ENCODE measurements at regions not wholly inside any gene's neighbourhood (a gene's known extent, or its start where the extent isn't known, plus 50 kb on each side); places are given as distances from the start of the nearest gene placed in this dataset.

- 0 to 69% (median 53%) methylated on average over 1 to 2 of the region's 2 CpGs; no CpG with 5 or more reads in 4 of the 10 experiments for WGBS, 10 experiments
- Histone ChIP-seq H3K4me3 (no peak overlapping the region), H3K27ac (no peak overlapping the region), H3K4me1 (replicated peaks in 1 of 2) (no peaks in the 10 kb centered on the region)
- in situ Hi-C loops (cut with MboI; ENCODE audit: low pct_unique_long_range_greater_than_20kb in 2 of 9, low sequenced_read_pairs in 9 of 9, unreplicated experiment in 9 of 9), result no loop called here
- peak in 6 of 8 experiments; percentile 33 to 87 (median 59) for ATAC-seq (replicated peaks in 6 of 8)
These were observed 189.7 kb upstream of the IL12A start for GRCh38 chr3:159798951-159799350.

GRCh38 chr3:159800434-159801155, 188.0 kb upstream of the IL12A start:
- WGBS, 10 experiments, result 5 to 83% (median 60%) methylated on average over 2 to 6 of the region's 6 CpGs; no CpG with 5 or more reads in 1 of the 10 experiments
- Histone ChIP-seq H3K4me1 (replicated peaks in 1 of 2) (no peaks in the 10 kb centered on the region), H3K27ac (no peak overlapping the region), H3K4me3 (no peak overlapping the region)
- in situ Hi-C loops (cut with MboI; ENCODE audit: low pct_unique_long_range_greater_than_20kb in 2 of 9, low sequenced_read_pairs in 9 of 9, unreplicated experiment in 9 of 9), result loop anchor here in 7 of 9 experiments (10.0 to 25.0 kb wide), 5 partner anchors 186 to 963 kb away; no protein-coding TSS in a partner anchor
- no peak for ATAC-seq (replicated peaks in 6 of 8)

GRCh38 chr3:159802864-159803263, 185.8 kb upstream of the IL12A start:
- in situ Hi-C loops (cut with MboI; ENCODE audit: low pct_unique_long_range_greater_than_20kb in 2 of 9, low sequenced_read_pairs in 9 of 9, unreplicated experiment in 9 of 9), result loop anchor here in 7 of 9 experiments (10.0 to 25.0 kb wide), 5 partner anchors 188 to 966 kb away; no protein-coding TSS in a partner anchor
- 80 to 100% (median 83%) methylated on average over 1 to 2 of the region's 2 CpGs; no CpG with 5 or more reads in 5 of the 10 experiments for WGBS, 10 experiments
- peaks cover 0 to 3% of the 10 kb centered on the region in 2 donors for H3K4me1 ChIP-seq (replicated peaks in 1 of 2)
- no peak for ATAC-seq (replicated peaks in 6 of 8)
- no peak overlapping the region for H3K27ac ChIP-seq
- no peak overlapping the region for H3K4me3 ChIP-seq

- H3K4me3 ChIP-seq, result no peak overlapping the region
- in situ Hi-C loops (cut with MboI; ENCODE audit: low pct_unique_long_range_greater_than_20kb in 2 of 9, low sequenced_read_pairs in 9 of 9, unreplicated experiment in 9 of 9), result loop anchor here in 7 of 9 experiments (10.0 to 25.0 kb wide), 5 partner anchors 189 to 966 kb away; no protein-coding TSS in a partner anchor
- H3K27ac ChIP-seq, result no peak overlapping the region
- 0 to 85% (median 53%) methylated on average over 1 to 3 of the region's 3 CpGs; no CpG with 5 or more reads in 1 of the 10 experiments for WGBS, 10 experiments
- H3K4me1 ChIP-seq (replicated peaks in 1 of 2), result peaks cover 0 to 3% of the 10 kb centered on the region in 2 donors
- no peak for ATAC-seq (replicated peaks in 6 of 8)
These were observed 185.2 kb upstream of the IL12A start for GRCh38 chr3:159803459-159803858.

GRCh38 chr3:159804726-159805410, 183.8 kb upstream of the IL12A start:
- peak; percentile 93 to 99 (median 98) for ATAC-seq (replicated peaks in 6 of 8)
- in situ Hi-C loops (cut with MboI; ENCODE audit: low pct_unique_long_range_greater_than_20kb in 2 of 9, low sequenced_read_pairs in 9 of 9, unreplicated experiment in 9 of 9), result loop anchor here in 7 of 9 experiments (10.0 to 25.0 kb wide), 5 partner anchors 190 to 968 kb away; no protein-coding TSS in a partner anchor
- peaks cover 0 to 3% of the 10 kb centered on the region in 2 donors for H3K4me1 ChIP-seq (replicated peaks in 1 of 2)
- H3K4me3 ChIP-seq, result no peak overlapping the region
- H3K27ac ChIP-seq, result no peak overlapping the region
- 0 to 100% (median 81%) methylated on average over 1 to 4 of the region's 5 CpGs; no CpG with 5 or more reads in 2 of the 10 experiments for WGBS, 10 experiments

- Histone ChIP-seq H3K4me1 (replicated peaks in 1 of 2) (peaks cover 0 to 3% of the 10 kb centered on the region in 2 donors), H3K4me3 (no peak overlapping the region), H3K27ac (no peak overlapping the region)
- in situ Hi-C loops (cut with MboI; ENCODE audit: low pct_unique_long_range_greater_than_20kb in 2 of 9, low sequenced_read_pairs in 9 of 9, unreplicated experiment in 9 of 9), result loop anchor here in 7 of 9 experiments (10.0 to 25.0 kb wide), 5 partner anchors 191 to 968 kb away; no protein-coding TSS in a partner anchor
- 80 to 100% (median 92%) methylated on average over 1 of the region's 1 CpG; no CpG with 5 or more reads in 6 of the 10 experiments for WGBS, 10 experiments
- ATAC-seq (replicated peaks in 6 of 8), result peak in 1 of 8 experiments; percentile 34
These were observed 183.2 kb upstream of the IL12A start for GRCh38 chr3:159805411-159805772.

- H3K27ac ChIP-seq, result no peak overlapping the region
- no peak for ATAC-seq (replicated peaks in 6 of 8)
- H3K4me3 ChIP-seq, result no peak overlapping the region
- WGBS, 10 experiments, result 53 to 100% (median 70%) methylated on average over 1 to 4 of the region's 5 CpGs; no CpG with 5 or more reads in 3 of the 10 experiments
- in situ Hi-C loops (cut with MboI; ENCODE audit: low pct_unique_long_range_greater_than_20kb in 2 of 9, low sequenced_read_pairs in 9 of 9, unreplicated experiment in 9 of 9), result loop anchor here in 7 of 9 experiments (10.0 to 25.0 kb wide), 5 partner anchors 192 to 969 kb away; no protein-coding TSS in a partner anchor
- peaks cover 0 to 3% of the 10 kb centered on the region in 2 donors for H3K4me1 ChIP-seq (replicated peaks in 1 of 2)
These were observed 182.2 kb upstream of the IL12A start for GRCh38 chr3:159806412-159806811.

- 0 to 100% (median 79%) methylated on average over 1 to 3 of the region's 3 CpGs; no CpG with 5 or more reads in 5 of the 10 experiments for WGBS, 10 experiments
- ATAC-seq (replicated peaks in 6 of 8), result no peak
- H3K4me3 ChIP-seq, result no peak overlapping the region
- H3K27ac ChIP-seq, result no peak overlapping the region
- in situ Hi-C loops (cut with MboI; ENCODE audit: low pct_unique_long_range_greater_than_20kb in 2 of 9, low sequenced_read_pairs in 9 of 9, unreplicated experiment in 9 of 9), result loop anchor here in 7 of 9 experiments (10.0 to 25.0 kb wide), 5 partner anchors 193 to 970 kb away; no protein-coding TSS in a partner anchor
- H3K4me1 ChIP-seq (replicated peaks in 1 of 2), result peaks cover 0 to 3% of the 10 kb centered on the region in 2 donors
These were observed 181.2 kb upstream of the IL12A start for GRCh38 chr3:159807137-159808040.

- no peak overlapping the region for H3K4me3 ChIP-seq
- no peak overlapping the region for H3K27ac ChIP-seq
- ATAC-seq (replicated peaks in 6 of 8), result peak in 6 of 8 experiments; percentile 53 to 94 (median 75)
- peaks cover 9 to 14% of the 10 kb centered on the region in 2 donors for H3K4me1 ChIP-seq (replicated peaks in 1 of 2)
- in situ Hi-C loops (cut with MboI; ENCODE audit: low pct_unique_long_range_greater_than_20kb in 2 of 9, low sequenced_read_pairs in 9 of 9, unreplicated experiment in 9 of 9), result loop anchor here in 6 of 9 experiments (25.0 kb wide), 3 partner anchors 202 to 977 kb away; no protein-coding TSS in a partner anchor
- 10 to 100% (median 50%) methylated on average over 1 to 8 of the region's 8 CpGs; no CpG with 5 or more reads in 2 of the 10 experiments for WGBS, 10 experiments
These were observed 174.7 kb upstream of the IL12A start for GRCh38 chr3:159813822-159814531.

GRCh38 chr3:159816512-159816911, 172.1 kb upstream of the IL12A start:
- WGBS, 10 experiments, result 71 to 100% (median 93%) methylated on average over 1 to 3 of the region's 3 CpGs; no CpG with 5 or more reads in 1 of the 10 experiments
- in situ Hi-C loops (cut with MboI; ENCODE audit: low pct_unique_long_range_greater_than_20kb in 2 of 9, low sequenced_read_pairs in 9 of 9, unreplicated experiment in 9 of 9), result loop anchor here in 6 of 9 experiments (25.0 kb wide), 3 partner anchors 204 to 979 kb away; no protein-coding TSS in a partner anchor
- peaks cover 9 to 16% of the 10 kb centered on the region in 2 donors for H3K4me1 ChIP-seq (replicated peaks in 1 of 2)
- H3K27ac ChIP-seq, result no peak overlapping the region
- H3K4me3 ChIP-seq, result no peak overlapping the region
- ATAC-seq (replicated peaks in 6 of 8), result no peak

GRCh38 chr3:159817126-159817525, 171.5 kb upstream of the IL12A start:
- 59 to 100% (median 86%) methylated on average over 1 to 5 of the region's 6 CpGs; no CpG with 5 or more reads in 1 of the 10 experiments for WGBS, 10 experiments
- ATAC-seq (replicated peaks in 6 of 8), result peak in 3 of 8 experiments; percentile 25 to 45 (median 30)
- Histone ChIP-seq H3K4me1 (replicated peaks in 1 of 2) (peaks cover 9 to 16% of the 10 kb centered on the region in 2 donors), H3K4me3 (no peak overlapping the region), H3K27ac (no peak overlapping the region)
- in situ Hi-C loops (cut with MboI; ENCODE audit: low pct_unique_long_range_greater_than_20kb in 2 of 9, low sequenced_read_pairs in 9 of 9, unreplicated experiment in 9 of 9), result loop anchor here in 6 of 9 experiments (25.0 kb wide), 3 partner anchors 205 to 980 kb away; no protein-coding TSS in a partner anchor
